Cardiac muscle cell (in vitro differentiated cells and primary cell): ENCODE measurements at regions not wholly inside any gene's neighbourhood (a gene's known extent, or its start where the extent isn't known, plus 50 kb on each side); places are given as distances from the start of the nearest gene placed in this dataset.
A peak's percentile ranks its signal among the peaks of the same experiment; 100 is the strongest.

ENCODE experiments used
- DNase-seq, 2 donors: peaks; one replicate each; pipeline versions ENCODE4 v3.0.0 to v3.0.0-alpha.2; 2010 to 2017; ENCODE audit warnings: low read depth in 1 of 2, low spot score in 1 of 2
- H3K27ac ChIP-seq: fragments of 200-600 bp; sonication (generic); 2 replicates; pipeline ENCODE4 v1.5.1; 2016
- H3K27me3 ChIP-seq: fragments of 200-600 bp; sonication (generic); 2 replicates; pipeline ENCODE4 v1.6.0; 2016; ENCODE audit warnings: control low read depth
- H3K36me3 ChIP-seq: fragments of 200-600 bp; sonication (generic); 2 replicates; pipeline ENCODE4 v1.5.1; 2016; ENCODE audit warnings: control low read depth
- H3K4me1 ChIP-seq: fragments of 200-600 bp; sonication (generic); 2 replicates; pipeline ENCODE4 v1.8.1; 2017; ENCODE audit warnings: low read depth, mild to moderate bottlenecking, mixed run types
- H3K4me3 ChIP-seq: fragments of 200-600 bp; sonication (generic); 2 replicates; pipeline ENCODE4 v1.5.1; 2016; ENCODE audit warnings: mild to moderate bottlenecking
- H3K9me3 ChIP-seq: fragments of 200-600 bp; sonication (generic); 2 replicates; pipeline ENCODE4 v1.5.1; 2017; ENCODE audit warnings: low read depth, mild to moderate bottlenecking, control low read depth
- TF ChIP-seq, protein P1 (sequence below): IDR thresholded peaks from 2 replicates; pipeline ENCODE4 v1.5.1; 2012; ENCODE audit warnings: low read depth, mild to moderate bottlenecking, low read length

DNA sequence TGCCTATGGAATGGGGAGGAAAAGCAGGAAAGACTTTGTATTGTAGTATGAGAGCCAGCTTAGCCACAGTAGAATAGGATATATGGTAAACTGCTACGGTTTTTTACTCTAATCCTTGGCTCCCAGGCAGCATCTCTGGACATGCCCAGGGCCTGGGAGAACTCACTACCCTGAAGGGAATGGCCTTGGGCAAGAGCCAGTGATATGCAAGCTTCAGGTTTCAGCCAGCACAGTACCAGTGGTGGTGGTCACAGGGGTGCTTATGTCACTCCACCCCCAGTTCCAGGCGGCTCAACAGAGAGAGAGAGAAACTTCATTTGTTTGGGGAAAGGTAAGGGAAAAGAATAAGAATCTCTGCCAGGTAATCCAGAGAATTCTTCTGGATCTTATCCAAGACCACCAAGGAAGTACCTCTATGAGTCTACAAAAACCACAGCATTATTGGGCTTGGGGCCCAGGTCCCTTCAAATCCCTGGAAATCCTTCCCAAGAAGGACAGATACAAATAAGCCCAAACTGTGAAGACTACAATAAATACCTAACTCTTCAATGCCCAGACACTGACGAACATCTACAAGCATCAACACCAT lies 121.2 kb downstream of the THBS2 start:
- no peaks in the 10 kb centered on the region for H3K27me3 ChIP-seq
- H3K27ac ChIP-seq: no peak overlapping the region
- TF ChIP-seq, protein P1, sequence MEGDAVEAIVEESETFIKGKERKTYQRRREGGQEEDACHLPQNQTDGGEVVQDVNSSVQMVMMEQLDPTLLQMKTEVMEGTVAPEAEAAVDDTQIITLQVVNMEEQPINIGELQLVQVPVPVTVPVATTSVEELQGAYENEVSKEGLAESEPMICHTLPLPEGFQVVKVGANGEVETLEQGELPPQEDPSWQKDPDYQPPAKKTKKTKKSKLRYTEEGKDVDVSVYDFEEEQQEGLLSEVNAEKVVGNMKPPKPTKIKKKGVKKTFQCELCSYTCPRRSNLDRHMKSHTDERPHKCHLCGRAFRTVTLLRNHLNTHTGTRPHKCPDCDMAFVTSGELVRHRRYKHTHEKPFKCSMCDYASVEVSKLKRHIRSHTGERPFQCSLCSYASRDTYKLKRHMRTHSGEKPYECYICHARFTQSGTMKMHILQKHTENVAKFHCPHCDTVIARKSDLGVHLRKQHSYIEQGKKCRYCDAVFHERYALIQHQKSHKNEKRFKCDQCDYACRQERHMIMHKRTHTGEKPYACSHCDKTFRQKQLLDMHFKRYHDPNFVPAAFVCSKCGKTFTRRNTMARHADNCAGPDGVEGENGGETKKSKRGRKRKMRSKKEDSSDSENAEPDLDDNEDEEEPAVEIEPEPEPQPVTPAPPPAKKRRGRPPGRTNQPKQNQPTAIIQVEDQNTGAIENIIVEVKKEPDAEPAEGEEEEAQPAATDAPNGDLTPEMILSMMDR: no peak
- DNase-seq: no peak
- H3K4me3 ChIP-seq: no peak overlapping the region
- no peaks in the 10 kb centered on the region for H3K9me3 ChIP-seq
- H3K36me3 ChIP-seq: no peaks in the 10 kb centered on the region
- no peaks in the 10 kb centered on the region for H3K4me1 ChIP-seq

DNA sequence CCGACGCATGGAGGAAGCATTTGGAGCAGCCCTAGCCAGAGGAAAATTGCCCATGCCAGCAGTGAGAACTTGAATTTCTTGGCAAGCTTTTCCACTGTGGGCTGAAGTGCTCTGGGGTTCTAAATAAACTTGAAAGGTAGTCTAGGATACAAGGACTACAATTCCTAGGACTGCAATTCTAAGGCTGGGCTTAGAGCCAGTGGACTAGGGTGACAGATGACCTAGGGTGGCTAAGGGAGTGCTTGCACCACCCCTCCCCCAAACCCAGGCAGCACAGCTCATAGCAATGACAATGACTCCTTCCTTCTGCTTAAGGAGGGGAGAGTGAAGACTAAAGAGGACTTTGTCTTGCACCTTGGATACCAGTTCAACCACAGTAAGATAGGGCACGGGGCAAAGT lies 122.3 kb downstream of the THBS2 start:
- no peak for DNase-seq
- Histone ChIP-seq H3K4me1 (no peaks in the 10 kb centered on the region), H3K9me3 (no peaks in the 10 kb centered on the region), H3K27ac (no peak overlapping the region), H3K4me3 (no peak overlapping the region), H3K27me3 (no peaks in the 10 kb centered on the region), H3K36me3 (no peaks in the 10 kb centered on the region)
- TF ChIP-seq, protein P1: no peak

DNA sequence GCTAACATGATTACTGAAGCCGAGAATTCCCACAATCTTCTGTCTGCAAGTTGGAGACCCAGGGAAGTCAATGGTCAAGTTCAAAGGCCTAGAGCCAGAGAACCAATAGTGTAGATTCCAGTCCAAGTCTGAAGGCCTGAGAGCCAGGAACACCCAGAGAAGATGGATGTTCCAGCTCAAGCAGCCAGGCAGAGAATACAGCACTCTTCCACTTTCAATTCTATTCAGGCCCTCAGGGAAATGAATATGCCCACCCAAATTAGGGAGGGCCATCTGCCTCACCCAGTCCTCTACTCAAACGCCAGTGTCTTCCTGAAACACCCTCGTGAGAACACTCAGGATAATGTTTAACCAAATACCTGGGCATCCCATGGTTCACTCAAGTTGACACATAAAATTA lies 123.5 kb downstream of the THBS2 start:
- no peaks in the 10 kb centered on the region for H3K27me3 ChIP-seq
- TF ChIP-seq, protein P1: no peak
- no peak overlapping the region for H3K27ac ChIP-seq

DNA sequence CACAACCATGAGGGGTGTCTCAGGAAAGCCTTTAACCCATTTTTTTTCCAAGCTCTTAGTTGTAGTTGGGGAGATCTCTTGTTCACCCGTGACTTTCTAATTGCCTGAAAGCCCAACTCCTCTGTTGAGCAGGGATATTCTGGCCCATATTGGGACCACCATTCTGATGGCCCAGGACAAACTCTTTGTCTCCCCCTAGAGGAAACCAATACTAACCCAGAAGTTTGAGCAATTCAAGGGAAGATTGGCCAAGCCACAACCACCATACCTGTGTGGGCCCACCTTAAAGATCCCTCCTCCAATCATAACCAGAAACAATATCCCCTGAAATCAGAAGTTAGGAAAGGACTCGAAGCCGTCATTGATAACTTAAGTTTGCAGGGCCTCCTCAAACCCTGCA lies 132.6 kb downstream of the THBS2 start:
- TF ChIP-seq, protein P1: peak; percentile 22
- H3K36me3 ChIP-seq: no peaks in the 10 kb centered on the region
- H3K9me3 ChIP-seq: no peaks in the 10 kb centered on the region
- DNase-seq: no peak
- no peak overlapping the region for H3K4me3 ChIP-seq
- no peaks in the 10 kb centered on the region for H3K27me3 ChIP-seq
- H3K4me1 ChIP-seq: no peaks in the 10 kb centered on the region
- no peak overlapping the region for H3K27ac ChIP-seq

More for the DNA sequence above, 123.5 kb downstream of the THBS2 start:
- DNase-seq: no peak
- no peak overlapping the region for H3K4me3 ChIP-seq
- H3K36me3 ChIP-seq: no peaks in the 10 kb centered on the region
- H3K4me1 ChIP-seq: no peaks in the 10 kb centered on the region
- no peaks in the 10 kb centered on the region for H3K9me3 ChIP-seq

DNA sequence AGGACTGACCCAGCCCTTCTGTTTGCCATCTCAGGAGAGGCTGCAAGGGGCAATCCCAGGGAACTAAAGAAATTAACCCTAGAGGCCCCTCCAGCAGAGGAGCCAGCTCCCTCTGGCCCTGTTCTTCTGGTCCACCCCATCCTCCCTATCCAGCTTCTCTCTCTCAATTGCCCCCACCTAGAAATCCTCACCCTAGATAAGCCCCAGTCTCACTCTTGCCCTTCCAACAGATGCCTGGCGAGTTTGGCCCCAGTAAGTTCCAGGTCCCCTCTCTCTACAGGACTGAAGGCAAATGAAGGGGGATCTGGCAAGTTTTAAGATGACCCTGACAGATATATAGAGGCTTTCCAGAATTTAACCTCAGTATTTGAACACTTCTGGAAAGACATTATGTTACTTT lies 134.0 kb downstream of the THBS2 start:
- no peaks in the 10 kb centered on the region for H3K4me1 ChIP-seq
- no peaks in the 10 kb centered on the region for H3K9me3 ChIP-seq
- no peaks in the 10 kb centered on the region for H3K36me3 ChIP-seq
- no peak overlapping the region for H3K27ac ChIP-seq
- H3K4me3 ChIP-seq: no peak overlapping the region
- TF ChIP-seq, protein P1: no peak
- DNase-seq: no peak
- H3K27me3 ChIP-seq: no peaks in the 10 kb centered on the region
